ENCODE measurements at regions not wholly inside any gene's neighbourhood (a gene's known extent, or its start where the extent isn't known, plus 50 kb on each side); places are given as distances from the start of the nearest gene placed in this dataset.

DNA sequence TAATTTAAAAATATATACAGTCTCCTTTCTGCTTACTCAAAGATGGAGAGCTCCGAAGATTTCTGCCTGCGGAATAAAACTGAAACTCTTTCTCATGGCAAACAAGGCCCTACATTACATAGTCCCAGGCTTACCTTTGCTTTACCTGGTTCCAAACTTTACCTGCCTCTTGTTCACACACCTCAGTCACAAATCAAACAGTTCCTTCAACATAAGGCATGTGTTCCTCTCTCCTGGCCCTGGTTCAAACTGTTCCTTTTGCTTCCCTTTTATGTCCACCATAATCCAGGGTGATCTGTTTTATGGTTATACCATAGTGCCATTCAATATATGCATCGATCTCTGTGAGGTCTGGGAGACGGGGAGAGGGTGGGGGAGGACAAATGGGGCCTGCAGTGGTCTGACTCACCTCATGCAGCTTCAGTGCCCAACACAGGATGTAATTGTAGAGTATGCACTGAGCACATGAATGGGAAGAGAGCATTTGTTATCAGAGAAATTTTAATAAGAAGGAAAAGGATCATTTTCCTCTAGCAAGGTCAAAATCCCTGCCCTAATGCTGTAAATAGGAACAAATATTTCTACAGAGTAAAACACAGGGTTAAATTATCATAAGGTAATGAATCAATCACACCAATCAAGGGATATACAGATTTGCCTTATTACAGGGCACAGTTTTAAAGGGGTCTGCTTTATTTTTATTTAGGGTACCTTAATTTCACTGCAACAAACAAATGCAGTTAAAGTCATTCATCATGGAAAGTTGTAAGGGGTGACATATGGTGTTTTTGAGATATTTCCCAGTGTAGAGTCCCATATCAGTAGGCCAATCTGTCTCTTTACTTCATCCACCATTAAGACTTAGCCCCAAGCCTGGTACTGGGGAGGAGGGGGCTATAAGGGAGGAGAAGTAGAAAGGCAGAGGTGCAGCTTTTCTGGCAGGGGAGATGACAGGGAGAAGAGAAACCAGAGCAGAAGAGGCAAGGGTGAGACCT lies 88.8 kb upstream of the PDE1C start:
- no peaks in the 10 kb centered on the region for H3K9me2 ChIP-seq (replicated peaks; ENCODE audit: low read depth, low read length)
- no peak overlapping the region for H3K4me3 ChIP-seq (ENCODE audit: low read length, poor library complexity, severe bottlenecking)
- no peaks in the 10 kb centered on the region for H3K27me3 ChIP-seq (ENCODE audit: insufficient read depth, low read length, poor library complexity, severe bottlenecking)
- no peak overlapping the region for H3K9ac ChIP-seq (ENCODE audit: low read depth, low read length, poor library complexity, severe bottlenecking)
- H3K4me1 ChIP-seq (ENCODE audit: insufficient read depth, low read length, poor library complexity, severe bottlenecking) = no peaks in the 10 kb centered on the region
- H3K9me3 ChIP-seq (ENCODE audit: insufficient read depth, low read depth, low read length) = no peaks in the 10 kb centered on the region
- no peaks in the 10 kb centered on the region for H3K79me2 ChIP-seq (ENCODE audit: insufficient read depth, low read length)
- TF ChIP-seq, protein P1, sequence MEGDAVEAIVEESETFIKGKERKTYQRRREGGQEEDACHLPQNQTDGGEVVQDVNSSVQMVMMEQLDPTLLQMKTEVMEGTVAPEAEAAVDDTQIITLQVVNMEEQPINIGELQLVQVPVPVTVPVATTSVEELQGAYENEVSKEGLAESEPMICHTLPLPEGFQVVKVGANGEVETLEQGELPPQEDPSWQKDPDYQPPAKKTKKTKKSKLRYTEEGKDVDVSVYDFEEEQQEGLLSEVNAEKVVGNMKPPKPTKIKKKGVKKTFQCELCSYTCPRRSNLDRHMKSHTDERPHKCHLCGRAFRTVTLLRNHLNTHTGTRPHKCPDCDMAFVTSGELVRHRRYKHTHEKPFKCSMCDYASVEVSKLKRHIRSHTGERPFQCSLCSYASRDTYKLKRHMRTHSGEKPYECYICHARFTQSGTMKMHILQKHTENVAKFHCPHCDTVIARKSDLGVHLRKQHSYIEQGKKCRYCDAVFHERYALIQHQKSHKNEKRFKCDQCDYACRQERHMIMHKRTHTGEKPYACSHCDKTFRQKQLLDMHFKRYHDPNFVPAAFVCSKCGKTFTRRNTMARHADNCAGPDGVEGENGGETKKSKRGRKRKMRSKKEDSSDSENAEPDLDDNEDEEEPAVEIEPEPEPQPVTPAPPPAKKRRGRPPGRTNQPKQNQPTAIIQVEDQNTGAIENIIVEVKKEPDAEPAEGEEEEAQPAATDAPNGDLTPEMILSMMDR (conservative IDR thresholded peaks at IDR 0.05; ENCODE audit: low read length) = no peak
- no peak for TF ChIP-seq EZH2phosphoT487 (IDR thresholded peaks at IDR 0.05; ENCODE audit: borderline replicate concordance)
- no peaks in the 10 kb centered on the region for H3K36me3 ChIP-seq (ENCODE audit: insufficient read depth, low read length)
- H3K4me2 ChIP-seq (ENCODE audit: low read depth, low read length, poor library complexity, severe bottlenecking) = no peak overlapping the region
- H3F3A ChIP-seq (ENCODE audit: low read depth) = no peaks in the 10 kb centered on the region
- no peak overlapping the region for H2AFZ ChIP-seq (ENCODE audit: low read length)
- H4K20me1 ChIP-seq (ENCODE audit: insufficient read depth, low read length, poor library complexity, severe bottlenecking) = no peaks in the 10 kb centered on the region

DNA sequence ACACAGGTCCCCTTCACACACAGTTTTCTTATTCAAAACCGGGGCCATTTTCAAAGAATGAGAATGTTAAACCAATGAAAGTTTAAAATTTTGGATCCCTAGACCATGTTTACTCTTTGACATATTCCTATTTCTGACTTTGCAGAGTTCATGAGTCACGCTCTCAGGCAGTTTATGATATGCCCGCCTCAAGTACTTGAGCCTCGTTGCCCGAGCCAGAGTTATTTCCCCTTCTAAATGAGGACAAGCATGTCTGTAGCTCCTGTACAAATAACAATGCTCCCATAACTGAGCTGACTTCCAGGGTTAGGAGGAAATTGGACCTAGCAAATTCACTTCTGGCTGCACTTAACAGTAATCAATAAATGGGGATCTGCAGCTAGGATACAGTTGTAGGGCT lies 87.9 kb upstream of the PDE1C start:
- Histone ChIP-seq H3F3A (ENCODE audit: low read depth) (no peaks in the 10 kb centered on the region), H3K9me2 (replicated peaks; ENCODE audit: low read depth, low read length) (no peaks in the 10 kb centered on the region), H3K27me3 (ENCODE audit: insufficient read depth, low read length, poor library complexity, severe bottlenecking) (no peaks in the 10 kb centered on the region), H3K79me2 (ENCODE audit: insufficient read depth, low read length) (no peaks in the 10 kb centered on the region), H3K4me3 (ENCODE audit: low read length, poor library complexity, severe bottlenecking) (no peak overlapping the region), H4K20me1 (ENCODE audit: insufficient read depth, low read length, poor library complexity, severe bottlenecking) (no peaks in the 10 kb centered on the region), H3K9ac (ENCODE audit: low read depth, low read length, poor library complexity, severe bottlenecking) (no peak overlapping the region), H3K9me3 (ENCODE audit: insufficient read depth, low read depth, low read length) (no peaks in the 10 kb centered on the region), H3K4me1 (ENCODE audit: insufficient read depth, low read length, poor library complexity, severe bottlenecking) (no peaks in the 10 kb centered on the region), H3K36me3 (ENCODE audit: insufficient read depth, low read length) (no peaks in the 10 kb centered on the region), H3K4me2 (ENCODE audit: low read depth, low read length, poor library complexity, severe bottlenecking) (no peak overlapping the region), H2AFZ (ENCODE audit: low read length) (no peak overlapping the region)
- TF ChIP-seq, protein P1 (conservative IDR thresholded peaks at IDR 0.05; ENCODE audit: low read length) = no peak
- no peak for TF ChIP-seq EZH2phosphoT487 (IDR thresholded peaks at IDR 0.05; ENCODE audit: borderline replicate concordance)

DNA sequence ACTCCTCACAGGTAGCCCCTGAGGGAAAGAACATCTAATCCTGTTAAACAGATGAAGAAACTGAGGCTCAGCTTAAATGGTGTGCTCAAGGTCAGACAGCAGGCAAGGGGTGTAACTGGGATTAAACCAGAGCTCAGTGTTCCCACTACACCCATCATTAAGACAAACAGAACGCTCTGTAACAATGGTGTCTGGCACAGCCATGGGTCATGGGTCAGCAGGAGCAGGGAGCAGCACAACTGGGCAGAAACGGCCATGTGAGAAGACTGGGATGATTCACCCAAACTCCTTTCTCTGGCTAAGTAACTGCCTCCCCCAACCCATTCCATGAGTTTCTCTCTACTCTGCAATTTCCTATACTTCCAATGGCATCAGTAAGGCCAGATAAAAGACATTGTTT lies 85.5 kb upstream of the PDE1C start:
- Histone ChIP-seq H3K9me3 (ENCODE audit: insufficient read depth, low read depth, low read length) (no peaks in the 10 kb centered on the region), H3K4me2 (ENCODE audit: low read depth, low read length, poor library complexity, severe bottlenecking) (no peak overlapping the region), H3K4me3 (ENCODE audit: low read length, poor library complexity, severe bottlenecking) (no peak overlapping the region), H3K27me3 (ENCODE audit: insufficient read depth, low read length, poor library complexity, severe bottlenecking) (no peaks in the 10 kb centered on the region), H4K20me1 (ENCODE audit: insufficient read depth, low read length, poor library complexity, severe bottlenecking) (no peaks in the 10 kb centered on the region), H3K9ac (ENCODE audit: low read depth, low read length, poor library complexity, severe bottlenecking) (no peak overlapping the region), H3K4me1 (ENCODE audit: insufficient read depth, low read length, poor library complexity, severe bottlenecking) (no peaks in the 10 kb centered on the region), H3K36me3 (ENCODE audit: insufficient read depth, low read length) (no peaks in the 10 kb centered on the region), H3F3A (ENCODE audit: low read depth) (no peaks in the 10 kb centered on the region), H3K79me2 (ENCODE audit: insufficient read depth, low read length) (no peaks in the 10 kb centered on the region), H3K9me2 (replicated peaks; ENCODE audit: low read depth, low read length) (no peaks in the 10 kb centered on the region), H2AFZ (ENCODE audit: low read length) (no peak overlapping the region)
- TF ChIP-seq, protein P1 (conservative IDR thresholded peaks at IDR 0.05; ENCODE audit: low read length) = no peak
- no peak for TF ChIP-seq EZH2phosphoT487 (IDR thresholded peaks at IDR 0.05; ENCODE audit: borderline replicate concordance)

Data from Loucy (cell line).